ENCODE measurements at regions not wholly inside any gene's neighbourhood (a gene's known extent, or its start where the extent isn't known, plus 50 kb on each side); places are given as distances from the start of the nearest gene placed in this dataset.

DNA sequence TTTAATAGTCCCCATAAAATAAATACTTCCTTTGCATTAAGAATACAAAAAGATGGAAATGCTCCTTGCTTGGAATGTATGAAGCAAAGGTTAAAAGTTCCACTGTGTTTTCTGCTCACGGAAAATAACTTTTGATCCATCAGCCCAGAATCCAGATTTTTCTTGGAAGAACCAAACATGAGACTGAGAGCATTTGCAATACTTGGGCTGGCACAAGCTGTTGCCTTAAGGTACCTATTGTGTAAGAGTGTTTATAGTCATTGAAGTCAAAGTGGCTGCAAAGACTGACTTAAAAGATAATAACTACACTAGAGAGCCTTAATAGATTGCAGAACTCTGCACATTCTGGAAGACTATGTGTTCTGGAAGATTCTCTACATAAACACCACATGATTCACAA lies 281.4 kb downstream of the RAB28 start:
- no peaks in the 10 kb centered on the region for H3K36me3 ChIP-seq (ENCODE audit: control insufficient read depth in 2 of 2, insufficient read depth in 1 of 2, low read length in 2 of 2)
- ChIA-PET POLR2A (no interaction called here), CTCF (no interaction called here)
- TF ChIP-seq, protein P1, sequence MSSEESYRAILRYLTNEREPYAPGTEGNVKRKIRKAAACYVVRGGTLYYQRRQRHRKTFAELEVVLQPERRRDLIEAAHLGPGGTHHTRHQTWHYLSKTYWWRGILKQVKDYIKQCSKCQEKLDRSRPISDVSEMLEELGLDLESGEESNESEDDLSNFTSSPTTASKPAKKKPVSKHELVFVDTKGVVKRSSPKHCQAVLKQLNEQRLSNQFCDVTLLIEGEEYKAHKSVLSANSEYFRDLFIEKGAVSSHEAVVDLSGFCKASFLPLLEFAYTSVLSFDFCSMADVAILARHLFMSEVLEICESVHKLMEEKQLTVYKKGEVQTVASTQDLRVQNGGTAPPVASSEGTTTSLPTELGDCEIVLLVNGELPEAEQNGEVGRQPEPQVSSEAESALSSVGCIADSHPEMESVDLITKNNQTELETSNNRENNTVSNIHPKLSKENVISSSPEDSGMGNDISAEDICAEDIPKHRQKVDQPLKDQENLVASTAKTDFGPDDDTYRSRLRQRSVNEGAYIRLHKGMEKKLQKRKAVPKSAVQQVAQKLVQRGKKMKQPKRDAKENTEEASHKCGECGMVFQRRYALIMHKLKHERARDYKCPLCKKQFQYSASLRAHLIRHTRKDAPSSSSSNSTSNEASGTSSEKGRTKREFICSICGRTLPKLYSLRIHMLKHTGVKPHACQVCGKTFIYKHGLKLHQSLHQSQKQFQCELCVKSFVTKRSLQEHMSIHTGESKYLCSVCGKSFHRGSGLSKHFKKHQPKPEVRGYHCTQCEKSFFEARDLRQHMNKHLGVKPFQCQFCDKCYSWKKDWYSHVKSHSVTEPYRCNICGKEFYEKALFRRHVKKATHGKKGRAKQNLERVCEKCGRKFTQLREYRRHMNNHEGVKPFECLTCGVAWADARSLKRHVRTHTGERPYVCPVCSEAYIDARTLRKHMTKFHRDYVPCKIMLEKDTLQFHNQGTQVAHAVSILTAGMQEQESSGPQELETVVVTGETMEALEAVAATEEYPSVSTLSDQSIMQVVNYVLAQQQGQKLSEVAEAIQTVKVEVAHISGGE (tag by site-specific recombination; conservative IDR thresholded peaks at IDR 0.05; ENCODE audit: low read depth), result no peak
- H3K4me1 ChIP-seq (ENCODE audit: control insufficient read depth, insufficient read depth, low read length), result no peaks in the 10 kb centered on the region
- no peak overlapping the region for H3K4me3 ChIP-seq (ENCODE audit: low read depth, low read length)
- H3K27ac ChIP-seq (ENCODE audit: extremely low read depth, low read depth, low read length), result no peak overlapping the region
- no peaks in the 10 kb centered on the region for H3K9me3 ChIP-seq (ENCODE audit: control insufficient read depth, insufficient read depth, low read depth, low read length)

DNA sequence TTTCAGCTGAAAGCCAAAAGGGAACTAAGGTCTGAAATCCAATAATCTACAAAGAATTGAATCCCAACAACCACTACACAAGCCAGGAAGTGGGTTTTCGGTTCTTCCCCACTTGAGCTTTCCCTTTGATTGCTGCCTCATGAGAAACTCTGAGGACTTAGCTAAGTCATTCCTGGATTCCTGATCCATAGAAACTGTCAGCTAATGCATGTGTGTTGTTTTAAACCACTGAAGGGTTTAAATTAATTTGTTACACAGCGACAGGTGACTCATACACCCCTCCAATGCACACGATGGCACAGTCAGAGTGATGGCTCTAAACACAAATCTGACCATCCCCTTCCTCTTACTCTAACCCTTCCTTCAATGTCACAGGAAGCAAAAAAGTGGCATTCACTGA lies 282.9 kb downstream of the RAB28 start:
- no peaks in the 10 kb centered on the region for H3K4me1 ChIP-seq (ENCODE audit: control insufficient read depth, insufficient read depth, low read length)
- POLR2A ChIA-PET, result no interaction called here
- no peaks in the 10 kb centered on the region for H3K9me3 ChIP-seq (ENCODE audit: control insufficient read depth, insufficient read depth, low read depth, low read length)
- TF ChIP-seq ZNF670 (tag by site-specific recombination; IDR thresholded peaks at IDR 0.05; ENCODE audit: low read depth) (no peak), SCRT2 (tag by site-specific recombination; IDR thresholded peaks at IDR 0.05) (0 out of 2 replicates have a peak, but pooled peaks have one; percentile 13)
- H3K36me3 ChIP-seq (ENCODE audit: control insufficient read depth in 2 of 2, insufficient read depth in 1 of 2, low read length in 2 of 2), result no peaks in the 10 kb centered on the region
- no peak overlapping the region for H3K27ac ChIP-seq (ENCODE audit: extremely low read depth, low read depth, low read length)
- no peak overlapping the region for H3K4me3 ChIP-seq (ENCODE audit: low read depth, low read length)
- CTCF ChIA-PET, result no interaction called here

DNA sequence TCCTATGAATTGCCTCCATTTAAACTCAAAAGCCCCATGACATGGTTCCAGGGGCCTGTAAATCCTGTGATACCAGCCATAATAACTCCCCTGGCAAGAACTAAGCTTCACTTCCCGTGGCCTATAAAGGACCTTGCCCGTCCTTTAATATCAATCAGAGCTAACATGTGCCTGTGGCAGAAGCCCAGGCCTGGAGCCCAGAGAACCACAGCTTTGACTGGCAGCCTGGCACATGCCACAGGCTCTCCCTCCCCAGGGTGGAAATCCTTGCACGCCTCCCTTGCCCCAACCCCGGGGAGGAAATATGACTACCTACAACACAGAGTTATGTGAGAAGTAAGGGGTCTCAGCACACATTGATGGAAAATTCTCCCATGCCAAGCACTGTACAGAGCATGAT lies 287.4 kb downstream of the RAB28 start:
- POLR2A ChIA-PET, result no interaction called here
- Histone ChIP-seq H3K4me1 (ENCODE audit: control insufficient read depth, insufficient read depth, low read length) (no peaks in the 10 kb centered on the region), H3K36me3 (ENCODE audit: control insufficient read depth in 2 of 2, insufficient read depth in 1 of 2, low read length in 2 of 2) (no peaks in the 10 kb centered on the region), H3K4me3 (ENCODE audit: low read depth, low read length) (no peak overlapping the region), H3K27ac (ENCODE audit: extremely low read depth, low read depth, low read length) (no peak overlapping the region), H3K9me3 (ENCODE audit: control insufficient read depth, insufficient read depth, low read depth, low read length) (no peaks in the 10 kb centered on the region)
- CTCF ChIA-PET, result interaction anchor here (1.2 kb wide), 1 partner anchor 53 kb away, joined by 3 read pairs; no protein-coding TSS in a partner anchor
- TF ChIP-seq, protein P2, sequence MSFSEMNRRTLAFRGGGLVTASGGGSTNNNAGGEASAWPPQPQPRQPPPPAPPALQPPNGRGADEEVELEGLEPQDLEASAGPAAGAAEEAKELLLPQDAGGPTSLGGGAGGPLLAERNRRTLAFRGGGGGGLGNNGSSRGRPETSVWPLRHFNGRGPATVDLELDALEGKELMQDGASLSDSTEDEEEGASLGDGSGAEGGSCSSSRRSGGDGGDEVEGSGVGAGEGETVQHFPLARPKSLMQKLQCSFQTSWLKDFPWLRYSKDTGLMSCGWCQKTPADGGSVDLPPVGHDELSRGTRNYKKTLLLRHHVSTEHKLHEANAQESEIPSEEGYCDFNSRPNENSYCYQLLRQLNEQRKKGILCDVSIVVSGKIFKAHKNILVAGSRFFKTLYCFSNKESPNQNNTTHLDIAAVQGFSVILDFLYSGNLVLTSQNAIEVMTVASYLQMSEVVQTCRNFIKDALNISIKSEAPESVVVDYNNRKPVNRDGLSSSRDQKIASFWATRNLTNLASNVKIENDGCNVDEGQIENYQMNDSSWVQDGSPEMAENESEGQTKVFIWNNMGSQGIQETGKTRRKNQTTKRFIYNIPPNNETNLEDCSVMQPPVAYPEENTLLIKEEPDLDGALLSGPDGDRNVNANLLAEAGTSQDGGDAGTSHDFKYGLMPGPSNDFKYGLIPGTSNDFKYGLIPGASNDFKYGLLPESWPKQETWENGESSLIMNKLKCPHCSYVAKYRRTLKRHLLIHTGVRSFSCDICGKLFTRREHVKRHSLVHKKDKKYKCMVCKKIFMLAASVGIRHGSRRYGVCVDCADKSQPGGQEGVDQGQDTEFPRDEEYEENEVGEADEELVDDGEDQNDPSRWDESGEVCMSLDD (tag by site-specific recombination; IDR thresholded peaks at IDR 0.05), result no peak
- TF ChIP-seq ZBTB48 (tag by site-specific recombination; IDR thresholded peaks at IDR 0.05), result no peak
- TF ChIP-seq, protein P3, sequence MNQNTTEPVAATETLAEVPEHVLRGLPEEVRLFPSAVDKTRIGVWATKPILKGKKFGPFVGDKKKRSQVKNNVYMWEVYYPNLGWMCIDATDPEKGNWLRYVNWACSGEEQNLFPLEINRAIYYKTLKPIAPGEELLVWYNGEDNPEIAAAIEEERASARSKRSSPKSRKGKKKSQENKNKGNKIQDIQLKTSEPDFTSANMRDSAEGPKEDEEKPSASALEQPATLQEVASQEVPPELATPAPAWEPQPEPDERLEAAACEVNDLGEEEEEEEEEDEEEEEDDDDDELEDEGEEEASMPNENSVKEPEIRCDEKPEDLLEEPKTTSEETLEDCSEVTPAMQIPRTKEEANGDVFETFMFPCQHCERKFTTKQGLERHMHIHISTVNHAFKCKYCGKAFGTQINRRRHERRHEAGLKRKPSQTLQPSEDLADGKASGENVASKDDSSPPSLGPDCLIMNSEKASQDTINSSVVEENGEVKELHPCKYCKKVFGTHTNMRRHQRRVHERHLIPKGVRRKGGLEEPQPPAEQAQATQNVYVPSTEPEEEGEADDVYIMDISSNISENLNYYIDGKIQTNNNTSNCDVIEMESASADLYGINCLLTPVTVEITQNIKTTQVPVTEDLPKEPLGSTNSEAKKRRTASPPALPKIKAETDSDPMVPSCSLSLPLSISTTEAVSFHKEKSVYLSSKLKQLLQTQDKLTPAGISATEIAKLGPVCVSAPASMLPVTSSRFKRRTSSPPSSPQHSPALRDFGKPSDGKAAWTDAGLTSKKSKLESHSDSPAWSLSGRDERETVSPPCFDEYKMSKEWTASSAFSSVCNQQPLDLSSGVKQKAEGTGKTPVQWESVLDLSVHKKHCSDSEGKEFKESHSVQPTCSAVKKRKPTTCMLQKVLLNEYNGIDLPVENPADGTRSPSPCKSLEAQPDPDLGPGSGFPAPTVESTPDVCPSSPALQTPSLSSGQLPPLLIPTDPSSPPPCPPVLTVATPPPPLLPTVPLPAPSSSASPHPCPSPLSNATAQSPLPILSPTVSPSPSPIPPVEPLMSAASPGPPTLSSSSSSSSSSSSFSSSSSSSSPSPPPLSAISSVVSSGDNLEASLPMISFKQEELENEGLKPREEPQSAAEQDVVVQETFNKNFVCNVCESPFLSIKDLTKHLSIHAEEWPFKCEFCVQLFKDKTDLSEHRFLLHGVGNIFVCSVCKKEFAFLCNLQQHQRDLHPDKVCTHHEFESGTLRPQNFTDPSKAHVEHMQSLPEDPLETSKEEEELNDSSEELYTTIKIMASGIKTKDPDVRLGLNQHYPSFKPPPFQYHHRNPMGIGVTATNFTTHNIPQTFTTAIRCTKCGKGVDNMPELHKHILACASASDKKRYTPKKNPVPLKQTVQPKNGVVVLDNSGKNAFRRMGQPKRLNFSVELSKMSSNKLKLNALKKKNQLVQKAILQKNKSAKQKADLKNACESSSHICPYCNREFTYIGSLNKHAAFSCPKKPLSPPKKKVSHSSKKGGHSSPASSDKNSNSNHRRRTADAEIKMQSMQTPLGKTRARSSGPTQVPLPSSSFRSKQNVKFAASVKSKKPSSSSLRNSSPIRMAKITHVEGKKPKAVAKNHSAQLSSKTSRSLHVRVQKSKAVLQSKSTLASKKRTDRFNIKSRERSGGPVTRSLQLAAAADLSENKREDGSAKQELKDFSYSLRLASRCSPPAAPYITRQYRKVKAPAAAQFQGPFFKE (tag by site-specific recombination; IDR thresholded peaks at IDR 0.05; ENCODE audit: borderline replicate concordance), result no peak
- no peak for TF ChIP-seq ZNF660 (tag by site-specific recombination; IDR thresholded peaks at IDR 0.05)
- no peak for TF ChIP-seq ZFP37 (tag by site-specific recombination; IDR thresholded peaks at IDR 0.05)
- no peak for TF ChIP-seq ZNF560 (tag by site-specific recombination; IDR thresholded peaks at IDR 0.05; ENCODE audit: borderline replicate concordance)
- TF ChIP-seq, protein P4, sequence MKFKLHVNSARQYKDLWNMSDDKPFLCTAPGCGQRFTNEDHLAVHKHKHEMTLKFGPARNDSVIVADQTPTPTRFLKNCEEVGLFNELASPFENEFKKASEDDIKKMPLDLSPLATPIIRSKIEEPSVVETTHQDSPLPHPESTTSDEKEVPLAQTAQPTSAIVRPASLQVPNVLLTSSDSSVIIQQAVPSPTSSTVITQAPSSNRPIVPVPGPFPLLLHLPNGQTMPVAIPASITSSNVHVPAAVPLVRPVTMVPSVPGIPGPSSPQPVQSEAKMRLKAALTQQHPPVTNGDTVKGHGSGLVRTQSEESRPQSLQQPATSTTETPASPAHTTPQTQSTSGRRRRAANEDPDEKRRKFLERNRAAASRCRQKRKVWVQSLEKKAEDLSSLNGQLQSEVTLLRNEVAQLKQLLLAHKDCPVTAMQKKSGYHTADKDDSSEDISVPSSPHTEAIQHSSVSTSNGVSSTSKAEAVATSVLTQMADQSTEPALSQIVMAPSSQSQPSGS (tag by site-specific recombination; IDR thresholded peaks at IDR 0.05; ENCODE audit: low read depth), result no peak
- TF ChIP-seq ZNF555 (tag by site-specific recombination; conservative IDR thresholded peaks at IDR 0.05), result no peak
- no peak for TF ChIP-seq ZNF768 (tag by site-specific recombination; IDR thresholded peaks at IDR 0.05)
- no peak for TF ChIP-seq ZNF433 (tag by site-specific recombination; IDR thresholded peaks at IDR 0.05; ENCODE audit: low read depth)
- TF ChIP-seq, protein P5, sequence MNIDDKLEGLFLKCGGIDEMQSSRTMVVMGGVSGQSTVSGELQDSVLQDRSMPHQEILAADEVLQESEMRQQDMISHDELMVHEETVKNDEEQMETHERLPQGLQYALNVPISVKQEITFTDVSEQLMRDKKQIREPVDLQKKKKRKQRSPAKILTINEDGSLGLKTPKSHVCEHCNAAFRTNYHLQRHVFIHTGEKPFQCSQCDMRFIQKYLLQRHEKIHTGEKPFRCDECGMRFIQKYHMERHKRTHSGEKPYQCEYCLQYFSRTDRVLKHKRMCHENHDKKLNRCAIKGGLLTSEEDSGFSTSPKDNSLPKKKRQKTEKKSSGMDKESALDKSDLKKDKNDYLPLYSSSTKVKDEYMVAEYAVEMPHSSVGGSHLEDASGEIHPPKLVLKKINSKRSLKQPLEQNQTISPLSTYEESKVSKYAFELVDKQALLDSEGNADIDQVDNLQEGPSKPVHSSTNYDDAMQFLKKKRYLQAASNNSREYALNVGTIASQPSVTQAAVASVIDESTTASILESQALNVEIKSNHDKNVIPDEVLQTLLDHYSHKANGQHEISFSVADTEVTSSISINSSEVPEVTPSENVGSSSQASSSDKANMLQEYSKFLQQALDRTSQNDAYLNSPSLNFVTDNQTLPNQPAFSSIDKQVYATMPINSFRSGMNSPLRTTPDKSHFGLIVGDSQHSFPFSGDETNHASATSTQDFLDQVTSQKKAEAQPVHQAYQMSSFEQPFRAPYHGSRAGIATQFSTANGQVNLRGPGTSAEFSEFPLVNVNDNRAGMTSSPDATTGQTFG (tag by site-specific recombination; IDR thresholded peaks at IDR 0.05; ENCODE audit: borderline replicate concordance), result no peak
- TF ChIP-seq MZF1 (tag by site-specific recombination; IDR thresholded peaks at IDR 0.05; ENCODE audit: borderline replicate concordance), result no peak
